ENCODE measurements at regions not wholly inside any gene's neighbourhood (a gene's known extent, or its start where the extent isn't known, plus 50 kb on each side); places are given as distances from the start of the nearest gene placed in this dataset.

DNA sequence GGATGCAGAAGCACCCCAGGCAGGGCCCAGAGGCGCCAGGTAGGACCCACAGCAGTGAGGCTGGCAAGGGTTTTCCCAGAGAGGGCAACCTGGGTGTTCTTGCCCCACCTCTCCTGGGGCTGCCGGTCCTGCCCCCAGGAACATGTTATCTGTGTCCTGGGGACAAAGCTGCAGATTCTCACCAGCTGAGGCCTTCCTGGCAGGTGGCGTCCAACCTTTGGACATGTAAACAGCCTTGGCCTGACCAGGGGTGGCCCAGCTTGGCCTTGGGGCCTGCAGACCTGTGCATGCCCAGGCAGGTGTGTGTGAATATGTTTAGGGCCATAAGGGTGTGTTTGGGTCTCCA is 101.8 kb upstream of the LARP1 start (continued):
- TF ChIP-seq MEIS2 (CRISPR knock-in tag; IDR thresholded peaks at IDR 0.05): peak; percentile 77; the same call in 1 of the 2 replicates
- TF ChIP-seq ARNT (IDR thresholded peaks at IDR 0.05): no peak
- TF ChIP-seq, protein P1, sequence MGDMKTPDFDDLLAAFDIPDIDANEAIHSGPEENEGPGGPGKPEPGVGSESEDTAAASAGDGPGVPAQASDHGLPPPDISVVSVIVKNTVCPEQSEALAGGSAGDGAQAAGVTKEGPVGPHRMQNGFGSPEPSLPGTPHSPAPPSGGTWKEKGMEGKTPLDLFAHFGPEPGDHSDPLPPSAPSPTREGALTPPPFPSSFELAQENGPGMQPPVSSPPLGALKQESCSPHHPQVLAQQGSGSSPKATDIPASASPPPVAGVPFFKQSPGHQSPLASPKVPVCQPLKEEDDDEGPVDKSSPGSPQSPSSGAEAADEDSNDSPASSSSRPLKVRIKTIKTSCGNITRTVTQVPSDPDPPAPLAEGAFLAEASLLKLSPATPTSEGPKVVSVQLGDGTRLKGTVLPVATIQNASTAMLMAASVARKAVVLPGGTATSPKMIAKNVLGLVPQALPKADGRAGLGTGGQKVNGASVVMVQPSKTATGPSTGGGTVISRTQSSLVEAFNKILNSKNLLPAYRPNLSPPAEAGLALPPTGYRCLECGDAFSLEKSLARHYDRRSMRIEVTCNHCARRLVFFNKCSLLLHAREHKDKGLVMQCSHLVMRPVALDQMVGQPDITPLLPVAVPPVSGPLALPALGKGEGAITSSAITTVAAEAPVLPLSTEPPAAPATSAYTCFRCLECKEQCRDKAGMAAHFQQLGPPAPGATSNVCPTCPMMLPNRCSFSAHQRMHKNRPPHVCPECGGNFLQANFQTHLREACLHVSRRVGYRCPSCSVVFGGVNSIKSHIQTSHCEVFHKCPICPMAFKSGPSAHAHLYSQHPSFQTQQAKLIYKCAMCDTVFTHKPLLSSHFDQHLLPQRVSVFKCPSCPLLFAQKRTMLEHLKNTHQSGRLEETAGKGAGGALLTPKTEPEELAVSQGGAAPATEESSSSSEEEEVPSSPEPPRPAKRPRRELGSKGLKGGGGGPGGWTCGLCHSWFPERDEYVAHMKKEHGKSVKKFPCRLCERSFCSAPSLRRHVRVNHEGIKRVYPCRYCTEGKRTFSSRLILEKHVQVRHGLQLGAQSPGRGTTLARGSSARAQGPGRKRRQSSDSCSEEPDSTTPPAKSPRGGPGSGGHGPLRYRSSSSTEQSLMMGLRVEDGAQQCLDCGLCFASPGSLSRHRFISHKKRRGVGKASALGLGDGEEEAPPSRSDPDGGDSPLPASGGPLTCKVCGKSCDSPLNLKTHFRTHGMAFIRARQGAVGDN (CRISPR knock-in tag; IDR thresholded peaks at IDR 0.05): peak; percentile 96
- peak; percentile 82 for TF ChIP-seq ERF (CRISPR knock-in tag; IDR thresholded peaks at IDR 0.05)
- TF ChIP-seq MYNN (CRISPR knock-in tag; IDR thresholded peaks at IDR 0.05; ENCODE audit: low read depth): no peak
- no peak for TF ChIP-seq TAF15 (IDR thresholded peaks at IDR 0.05; ENCODE audit: low read depth, low read length, poor library complexity, severe bottlenecking)
- no peak for TF ChIP-seq ZNF333 (CRISPR knock-in tag; IDR thresholded peaks at IDR 0.05; ENCODE audit: borderline replicate concordance)
- no peak for TF ChIP-seq FLYWCH1 (CRISPR knock-in tag; IDR thresholded peaks at IDR 0.05)
- TF ChIP-seq CC2D1A (CRISPR knock-in tag; IDR thresholded peaks at IDR 0.05): 0 out of 2 replicates have a peak, but pooled peaks have one; percentile 25
- TF ChIP-seq RBFOX2 (IDR thresholded peaks at IDR 0.05; ENCODE audit: low read depth, low read length): 0 out of 2 replicates have a peak, but pooled peaks have one; percentile 30
- TF ChIP-seq SIN3B (IDR thresholded peaks at IDR 0.05; ENCODE audit: low read length): no peak
- TF ChIP-seq SMYD3 (CRISPR knock-in tag; IDR thresholded peaks at IDR 0.05): no peak
- TF ChIP-seq ZNF782 (CRISPR knock-in tag; IDR thresholded peaks at IDR 0.05; ENCODE audit: borderline replicate concordance): 0 out of 2 replicates have a peak, but pooled peaks have one; percentile 27
- TF ChIP-seq XRCC5 (optimal IDR thresholded peaks at IDR 0.05; ENCODE audit: low read length): no peak
- TF ChIP-seq ZMYM2 (CRISPR knock-in tag; IDR thresholded peaks at IDR 0.05): peak; percentile 61; the same call in 1 of the 2 replicates
- no peak for TF ChIP-seq ZNF703 (CRISPR knock-in tag; IDR thresholded peaks at IDR 0.05; ENCODE audit: borderline replicate concordance)
- TF ChIP-seq ZNF564 (CRISPR knock-in tag; IDR thresholded peaks at IDR 0.05): peak; percentile 85
- TF ChIP-seq ZBTB20 (CRISPR knock-in tag; IDR thresholded peaks at IDR 0.05; ENCODE audit: borderline replicate concordance, low read depth): peak; percentile 71; the same call in 1 of the 2 replicates
- TF ChIP-seq ZNF672 (CRISPR knock-in tag; IDR thresholded peaks at IDR 0.05): 0 out of 2 replicates have a peak, but pooled peaks have one; percentile 50
- no peak for TF ChIP-seq ZNF772 (CRISPR knock-in tag; IDR thresholded peaks at IDR 0.05)
- TF ChIP-seq, protein P2, sequence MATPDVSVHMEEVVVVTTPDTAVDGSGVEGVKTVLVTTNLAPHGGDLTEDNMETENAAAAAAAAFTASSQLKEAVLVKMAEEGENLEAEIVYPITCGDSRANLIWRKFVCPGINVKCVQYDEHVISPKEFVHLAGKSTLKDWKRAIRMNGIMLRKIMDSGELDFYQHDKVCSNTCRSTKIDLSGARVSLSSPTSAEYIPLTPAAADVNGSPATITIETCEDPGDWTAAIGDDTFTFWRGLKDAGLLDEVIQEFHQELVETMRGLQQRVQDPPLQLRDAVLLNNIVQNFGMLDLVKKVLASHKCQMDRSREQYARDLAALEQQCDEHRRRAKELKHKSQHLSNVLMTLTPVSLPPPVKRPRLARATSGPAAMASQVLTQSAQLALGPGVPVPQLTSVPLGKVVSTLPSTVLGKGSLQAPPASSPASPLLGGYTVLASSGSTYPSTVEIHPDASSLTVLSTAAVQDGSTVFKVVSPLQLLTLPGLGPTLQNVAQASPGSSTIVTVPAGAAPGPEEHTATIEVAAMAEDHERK (CRISPR knock-in tag; IDR thresholded peaks at IDR 0.05; ENCODE audit: low read depth): no peak
- TF ChIP-seq THYN1 (CRISPR knock-in tag; IDR thresholded peaks at IDR 0.05; ENCODE audit: borderline replicate concordance, low read depth): no peak
- TF ChIP-seq, protein P3, sequence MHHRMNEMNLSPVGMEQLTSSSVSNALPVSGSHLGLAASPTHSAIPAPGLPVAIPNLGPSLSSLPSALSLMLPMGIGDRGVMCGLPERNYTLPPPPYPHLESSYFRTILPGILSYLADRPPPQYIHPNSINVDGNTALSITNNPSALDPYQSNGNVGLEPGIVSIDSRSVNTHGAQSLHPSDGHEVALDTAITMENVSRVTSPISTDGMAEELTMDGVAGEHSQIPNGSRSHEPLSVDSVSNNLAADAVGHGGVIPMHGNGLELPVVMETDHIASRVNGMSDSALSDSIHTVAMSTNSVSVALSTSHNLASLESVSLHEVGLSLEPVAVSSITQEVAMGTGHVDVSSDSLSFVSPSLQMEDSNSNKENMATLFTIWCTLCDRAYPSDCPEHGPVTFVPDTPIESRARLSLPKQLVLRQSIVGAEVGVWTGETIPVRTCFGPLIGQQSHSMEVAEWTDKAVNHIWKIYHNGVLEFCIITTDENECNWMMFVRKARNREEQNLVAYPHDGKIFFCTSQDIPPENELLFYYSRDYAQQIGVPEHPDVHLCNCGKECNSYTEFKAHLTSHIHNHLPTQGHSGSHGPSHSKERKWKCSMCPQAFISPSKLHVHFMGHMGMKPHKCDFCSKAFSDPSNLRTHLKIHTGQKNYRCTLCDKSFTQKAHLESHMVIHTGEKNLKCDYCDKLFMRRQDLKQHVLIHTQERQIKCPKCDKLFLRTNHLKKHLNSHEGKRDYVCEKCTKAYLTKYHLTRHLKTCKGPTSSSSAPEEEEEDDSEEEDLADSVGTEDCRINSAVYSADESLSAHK (CRISPR knock-in tag; IDR thresholded peaks at IDR 0.05; ENCODE audit: borderline replicate concordance): no peak
- no peak for TF ChIP-seq CBX2 (IDR thresholded peaks at IDR 0.05; ENCODE audit: low read depth, low read length)
- TF ChIP-seq CBX2 (CRISPR knock-in tag; IDR thresholded peaks at IDR 0.05; ENCODE audit: low read depth): no peak
